ENCODE measurements at regions not wholly inside any gene's neighbourhood (a gene's known extent, or its start where the extent isn't known, plus 50 kb on each side); places are given as distances from the start of the nearest gene placed in this dataset.

DNA sequence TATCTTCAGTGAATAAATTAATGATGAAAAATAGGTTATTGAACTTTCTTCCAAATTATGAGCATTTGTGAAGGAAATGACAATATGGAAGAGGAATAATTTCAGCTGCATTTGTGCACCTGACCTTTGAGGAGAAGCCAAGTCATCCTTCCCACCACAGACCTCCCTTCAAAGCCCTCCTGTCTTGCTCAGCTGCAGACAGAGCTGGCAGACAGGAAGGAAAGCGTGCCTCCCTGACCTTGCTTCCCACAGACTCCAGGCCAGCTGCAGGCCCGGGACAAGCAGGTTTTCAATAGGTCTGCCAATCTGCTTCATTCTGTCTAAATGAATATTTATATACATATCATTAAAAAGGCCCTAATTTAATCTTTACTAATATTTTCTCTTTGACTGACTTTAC lies 152.9 kb upstream of the RBMS3 start:
- Histone ChIP-seq H3K4me2 (ENCODE audit: control insufficient read depth, extremely low read depth, insufficient read depth, low read depth, low read length) (no peak overlapping the region), H3K4me3 (ENCODE audit: control insufficient read depth in 2 of 3, extremely low read depth in 1 of 3, insufficient read depth in 2 of 3, low read depth in 1 of 3, low read length in 3 of 3) (no peak overlapping the region), H3K36me3 (ENCODE audit: control insufficient read depth in 2 of 2, extremely low read depth in 1 of 2, insufficient read depth in 2 of 2, low read length in 2 of 2) (no peaks in the 10 kb centered on the region), H3K27me3 (ENCODE audit: control insufficient read depth, extremely low read depth, insufficient read depth, low read length) (no peaks in the 10 kb centered on the region), H3K79me2 (ENCODE audit: control insufficient read depth, insufficient read depth, low read length) (no peaks in the 10 kb centered on the region), H3K9ac (ENCODE audit: control insufficient read depth, extremely low read depth, insufficient read depth, low read length) (no peak overlapping the region), H4K20me1 (ENCODE audit: control insufficient read depth, extremely low read depth, insufficient read depth, low read length) (no peaks in the 10 kb centered on the region), H2AFZ (ENCODE audit: control insufficient read depth, low read length) (no peak overlapping the region), H3K27ac (ENCODE audit: control insufficient read depth, insufficient read depth, low read length) (no peak overlapping the region), H3K4me1 (ENCODE audit: control insufficient read depth, extremely low read depth, insufficient read depth, low read length) (no peaks in the 10 kb centered on the region), H3K9me3 (ENCODE audit: control insufficient read depth, low read depth, low read length) (no peaks in the 10 kb centered on the region), H3K9me1 (ENCODE audit: control insufficient read depth, extremely low read depth, insufficient read depth, low read length) (no peaks in the 10 kb centered on the region)
- TF ChIP-seq EZH2 (IDR thresholded peaks at IDR 0.05; ENCODE audit: low read length): no peak
- dilution Hi-C loops (cut with MboI; ENCODE audit: extremely low pct_ligation_motif_present, low sequenced_read_pairs): no loop called here
- no peak for DNase-seq (ENCODE audit: low read depth, low spot score)
- FAIRE-seq: no peak

DNA sequence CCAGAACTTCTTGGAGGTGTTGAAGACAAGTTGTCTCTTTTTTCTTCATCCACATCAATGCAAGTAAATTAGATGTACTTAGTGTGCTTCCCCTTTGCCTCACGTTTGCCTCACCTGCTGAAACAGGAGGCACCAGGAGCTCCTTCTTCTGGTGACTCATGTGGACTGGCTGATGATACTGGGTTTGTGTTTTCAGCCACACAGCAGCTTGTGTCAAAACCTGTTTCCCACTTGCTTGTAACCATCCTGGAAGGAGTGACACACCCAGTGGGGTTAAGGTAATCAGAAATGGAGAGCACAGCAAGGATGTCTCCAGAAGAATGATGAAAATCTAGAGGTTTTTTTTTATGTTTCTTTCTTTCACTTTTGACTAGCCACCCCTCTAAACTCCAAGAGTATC lies 143.3 kb upstream of the RBMS3 start:
- DNase-seq (ENCODE audit: low read depth, low spot score): no peak
- Histone ChIP-seq H2AFZ (ENCODE audit: control insufficient read depth, low read length) (no peak overlapping the region), H3K27ac (ENCODE audit: control insufficient read depth, insufficient read depth, low read length) (no peak overlapping the region), H3K79me2 (ENCODE audit: control insufficient read depth, insufficient read depth, low read length) (no peaks in the 10 kb centered on the region), H4K20me1 (ENCODE audit: control insufficient read depth, extremely low read depth, insufficient read depth, low read length) (no peaks in the 10 kb centered on the region), H3K9me1 (ENCODE audit: control insufficient read depth, extremely low read depth, insufficient read depth, low read length) (no peaks in the 10 kb centered on the region), H3K9me3 (ENCODE audit: control insufficient read depth, low read depth, low read length) (no peaks in the 10 kb centered on the region), H3K9ac (ENCODE audit: control insufficient read depth, extremely low read depth, insufficient read depth, low read length) (no peak overlapping the region), H3K27me3 (ENCODE audit: control insufficient read depth, extremely low read depth, insufficient read depth, low read length) (no peaks in the 10 kb centered on the region), H3K4me3 (ENCODE audit: control insufficient read depth in 2 of 3, extremely low read depth in 1 of 3, insufficient read depth in 2 of 3, low read depth in 1 of 3, low read length in 3 of 3) (no peak overlapping the region), H3K4me1 (ENCODE audit: control insufficient read depth, extremely low read depth, insufficient read depth, low read length) (no peaks in the 10 kb centered on the region), H3K4me2 (ENCODE audit: control insufficient read depth, extremely low read depth, insufficient read depth, low read depth, low read length) (no peak overlapping the region), H3K36me3 (ENCODE audit: control insufficient read depth in 2 of 2, extremely low read depth in 1 of 2, insufficient read depth in 2 of 2, low read length in 2 of 2) (no peaks in the 10 kb centered on the region)
- dilution Hi-C loops (cut with MboI; ENCODE audit: extremely low pct_ligation_motif_present, low sequenced_read_pairs): no loop called here
- peak; percentile 69 for FAIRE-seq
- TF ChIP-seq EZH2 (IDR thresholded peaks at IDR 0.05; ENCODE audit: low read length): no peak
- TF ChIP-seq, protein P1, sequence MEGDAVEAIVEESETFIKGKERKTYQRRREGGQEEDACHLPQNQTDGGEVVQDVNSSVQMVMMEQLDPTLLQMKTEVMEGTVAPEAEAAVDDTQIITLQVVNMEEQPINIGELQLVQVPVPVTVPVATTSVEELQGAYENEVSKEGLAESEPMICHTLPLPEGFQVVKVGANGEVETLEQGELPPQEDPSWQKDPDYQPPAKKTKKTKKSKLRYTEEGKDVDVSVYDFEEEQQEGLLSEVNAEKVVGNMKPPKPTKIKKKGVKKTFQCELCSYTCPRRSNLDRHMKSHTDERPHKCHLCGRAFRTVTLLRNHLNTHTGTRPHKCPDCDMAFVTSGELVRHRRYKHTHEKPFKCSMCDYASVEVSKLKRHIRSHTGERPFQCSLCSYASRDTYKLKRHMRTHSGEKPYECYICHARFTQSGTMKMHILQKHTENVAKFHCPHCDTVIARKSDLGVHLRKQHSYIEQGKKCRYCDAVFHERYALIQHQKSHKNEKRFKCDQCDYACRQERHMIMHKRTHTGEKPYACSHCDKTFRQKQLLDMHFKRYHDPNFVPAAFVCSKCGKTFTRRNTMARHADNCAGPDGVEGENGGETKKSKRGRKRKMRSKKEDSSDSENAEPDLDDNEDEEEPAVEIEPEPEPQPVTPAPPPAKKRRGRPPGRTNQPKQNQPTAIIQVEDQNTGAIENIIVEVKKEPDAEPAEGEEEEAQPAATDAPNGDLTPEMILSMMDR (optimal IDR thresholded peaks at IDR 0.05 in 1 of 3, IDR thresholded peaks at IDR 0.05 in 1 of 3, conservative IDR thresholded peaks at IDR 0.05 in 1 of 3; ENCODE audit: extremely low read depth in 1 of 3, insufficient read depth in 2 of 3, low read length in 3 of 3): peak in 1 of 3 experiments; percentile 27

DNA sequence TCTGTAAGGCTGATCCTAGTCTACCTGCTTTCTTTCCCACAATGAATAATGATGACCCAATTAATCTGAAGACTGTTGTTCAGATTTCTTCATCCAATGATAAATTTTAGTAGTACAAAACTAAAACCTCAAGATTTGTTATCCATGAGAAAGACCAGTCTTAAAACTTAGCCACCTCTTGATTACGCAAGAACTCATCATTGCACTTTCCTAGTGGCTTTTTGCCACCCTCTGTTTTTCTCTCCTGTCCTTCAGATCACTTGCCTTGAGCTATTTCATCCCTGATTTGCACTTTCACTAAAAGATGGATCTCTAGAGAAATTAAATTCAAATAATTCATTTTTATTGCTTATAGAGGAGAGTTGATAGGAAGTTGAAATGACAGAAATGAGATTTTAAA lies 142.7 kb upstream of the RBMS3 start:
- H2AFZ ChIP-seq (ENCODE audit: control insufficient read depth, low read length): no peak overlapping the region
- H3K9me3 ChIP-seq (ENCODE audit: control insufficient read depth, low read depth, low read length): no peaks in the 10 kb centered on the region
- FAIRE-seq (no peak), DNase-seq (ENCODE audit: low read depth, low spot score) (no peak)
- TF ChIP-seq EZH2 (IDR thresholded peaks at IDR 0.05; ENCODE audit: low read length): no peak
- TF ChIP-seq, protein P1 (optimal IDR thresholded peaks at IDR 0.05 in 1 of 3, IDR thresholded peaks at IDR 0.05 in 1 of 3, conservative IDR thresholded peaks at IDR 0.05 in 1 of 3; ENCODE audit: extremely low read depth in 1 of 3, insufficient read depth in 2 of 3, low read length in 3 of 3): no peak
- H3K4me1 ChIP-seq (ENCODE audit: control insufficient read depth, extremely low read depth, insufficient read depth, low read length): no peaks in the 10 kb centered on the region
- H3K9ac ChIP-seq (ENCODE audit: control insufficient read depth, extremely low read depth, insufficient read depth, low read length): no peak overlapping the region
- H3K4me2 ChIP-seq (ENCODE audit: control insufficient read depth, extremely low read depth, insufficient read depth, low read depth, low read length): no peak overlapping the region
- H3K36me3 ChIP-seq (ENCODE audit: control insufficient read depth in 2 of 2, extremely low read depth in 1 of 2, insufficient read depth in 2 of 2, low read length in 2 of 2): no peaks in the 10 kb centered on the region
- dilution Hi-C loops (cut with MboI; ENCODE audit: extremely low pct_ligation_motif_present, low sequenced_read_pairs): no loop called here
- no peak overlapping the region for H3K4me3 ChIP-seq (ENCODE audit: control insufficient read depth in 2 of 3, extremely low read depth in 1 of 3, insufficient read depth in 2 of 3, low read depth in 1 of 3, low read length in 3 of 3)
- no peaks in the 10 kb centered on the region for H3K27me3 ChIP-seq (ENCODE audit: control insufficient read depth, extremely low read depth, insufficient read depth, low read length)
- no peaks in the 10 kb centered on the region for H3K79me2 ChIP-seq (ENCODE audit: control insufficient read depth, insufficient read depth, low read length)
- no peak overlapping the region for H3K27ac ChIP-seq (ENCODE audit: control insufficient read depth, insufficient read depth, low read length)
- H3K9me1 ChIP-seq (ENCODE audit: control insufficient read depth, extremely low read depth, insufficient read depth, low read length): no peaks in the 10 kb centered on the region
- no peaks in the 10 kb centered on the region for H4K20me1 ChIP-seq (ENCODE audit: control insufficient read depth, extremely low read depth, insufficient read depth, low read length)

Measured in keratinocyte (primary cell).